GM12878 (cell line): ENCODE measurements at regions not wholly inside any gene's neighbourhood (a gene's known extent, or its start where the extent isn't known, plus 50 kb on each side); places are given as distances from the start of the nearest gene placed in this dataset.

Source experiments
- ATAC-seq: fragments of 200-7000 bp; cut with Tn5 transposase; 3 replicates; pipeline ENCODE4 v1.9.1; 2020; ENCODE audit warnings: mild to moderate bottlenecking, moderate library complexity
- BruUV-seq: library from RNA; stranded (reverse); fragments of 400-500 nt; replicated peaks from 2 replicates; lab custom pipeline; 2021; lab: Mats Ljungman, UMichigan
- CTCF ChIA-PET: fragments of 300-600 bp; sonication (Branson Sonifier 250); formaldehyde crosslinking; extraction: SDS; loops from one replicate; lab custom pipeline; 2021; ENCODE audit warnings: inconsistent platforms; lab: Yijun Ruan, JAX
- POLR2A ChIA-PET: fragments of 350-600 bp; formaldehyde crosslinking; extraction: SDS; loops from one replicate; lab custom pipeline; 2021; ENCODE audit warnings: inconsistent platforms; lab: Charles Lee
- RAD21 ChIA-PET: fragments of 300-600 bp; sonication (Branson Sonifier 250); formaldehyde crosslinking; loops from one replicate; lab custom pipeline; 2023; ENCODE audit warnings: antibody characterized with exemption; ENCODE audit not compliant: unreplicated experiment; lab: Charles Lee
- SMC1A ChIA-PET: fragments of 300-600 bp; sonication (Branson Sonifier 250); formaldehyde crosslinking; loops from one replicate; lab custom pipeline; 2023; ENCODE audit not compliant: unreplicated experiment, uncharacterized antibody; lab: Charles Lee
- DNase-seq: peaks from one replicate; pipeline ENCODE4 v3.0.0-alpha.2; 2011; ENCODE audit warnings: low read depth, low spot score
- FAIRE-seq: peaks from 3 replicates; lab custom pipeline; 2011; peaks lifted over from hg19 to GRCh38; lab: Jason Lieb, UNC
- H2AFZ ChIP-seq: 2 replicates; pipeline ENCODE4 v1.6.0; 2011; ENCODE audit warnings: low read depth, low read length, control low read depth; ENCODE audit not compliant: control insufficient read depth
- H3K27ac ChIP-seq: 2 replicates; pipeline ENCODE4 v1.5.1; 2011; ENCODE audit warnings: control low read depth; ENCODE audit not compliant: control insufficient read depth, insufficient read depth
- H3K27me3 ChIP-seq, 2 experiments: replicated peaks in 1 of 2; 2 replicates each; pipeline versions ENCODE4 v1.6.0 to v1.6.1; 2011; ENCODE audit warnings: low read length in 1 of 2; ENCODE audit not compliant: control insufficient read depth in 2 of 2, insufficient read depth in 2 of 2
- H3K36me3 ChIP-seq, 2 experiments: 2 replicates each; pipeline ENCODE4 v1.5.1; 2011; ENCODE audit warnings: low read length in 1 of 2; ENCODE audit not compliant: control insufficient read depth in 2 of 2, insufficient read depth in 2 of 2
- H3K4me1 ChIP-seq: 2 replicates; pipeline ENCODE4 v1.6.1; 2011; ENCODE audit warnings: mild to moderate bottlenecking, low read length, moderate library complexity, mixed read lengths; ENCODE audit not compliant: control insufficient read depth, insufficient read depth
- H3K4me2 ChIP-seq: 2 replicates; pipeline ENCODE4 v1.6.0; 2011; ENCODE audit warnings: control low read depth; ENCODE audit not compliant: control insufficient read depth, insufficient read depth
- H3K4me3 ChIP-seq: fragments of 200-600 bp; sonication (generic); 2 replicates; pipeline ENCODE4 v1.5.1; 2016
- H3K79me2 ChIP-seq: 2 replicates; pipeline ENCODE4 v1.6.0; 2011; ENCODE audit warnings: low read length; ENCODE audit not compliant: control insufficient read depth, insufficient read depth
- H3K9ac ChIP-seq: 2 replicates; pipeline ENCODE4 v1.8.0; 2011; ENCODE audit warnings: low read length, control low read depth, mixed read lengths; ENCODE audit not compliant: control insufficient read depth, insufficient read depth
- H3K9me3 ChIP-seq: replicated peaks from 3 replicates; pipeline ENCODE4 v1.5.1; 2011; ENCODE audit warnings: mild to moderate bottlenecking, low read length; ENCODE audit not compliant: control insufficient read depth, insufficient read depth
- H4K20me1 ChIP-seq: 2 replicates; pipeline ENCODE4 v1.6.0; 2011; ENCODE audit not compliant: control insufficient read depth, insufficient read depth
- CHD2 ChIP-seq: IDR thresholded peaks from 2 replicates; pipeline ENCODE4 v1.6.1; 2011; ENCODE audit warnings: low read depth, low read length, improper control_type of control experiment, borderline replicate concordance
- EZH2 ChIP-seq: IDR thresholded peaks from 2 replicates; pipeline ENCODE4 v1.6.1; 2012; ENCODE audit warnings: low read depth, mild to moderate bottlenecking, control low read depth, inconsistent platforms, low read length, borderline replicate concordance; ENCODE audit not compliant: control insufficient read depth
- FOS ChIP-seq: IDR thresholded peaks from 3 replicates; pipeline ENCODE4 v1.6.1; 2011; ENCODE audit warnings: borderline replicate concordance; ENCODE audit not compliant: insufficient read length; ENCODE audit errors: extremely low read depth
- NFYA ChIP-seq: IDR thresholded peaks from 2 replicates; pipeline ENCODE4 v1.6.1; 2011; ENCODE audit warnings: low read depth, mild to moderate bottlenecking, low read length, improper control_type of control experiment, borderline replicate concordance
- STAT1 ChIP-seq: fragments of 450-650 bp; conservative IDR thresholded peaks from 2 replicates; pipeline ENCODE4 v1.6.1; 2014; ENCODE audit warnings: antibody characterized with exemption, mild to moderate bottlenecking
- ZNF384 ChIP-seq: IDR thresholded peaks from 2 replicates; pipeline ENCODE4 v1.6.1; 2012; ENCODE audit warnings: low read depth, mild to moderate bottlenecking, low read length, improper control_type of control experiment, borderline replicate concordance
- WGBS: methylation state at CpG from one replicate; pipeline ENCODE4 v1.1.6; 2016; ENCODE audit warnings: low lambda C conversion rate; ENCODE audit not compliant: insufficient replicate concordance, insufficient coverage; ENCODE audit errors: missing lambda C conversion rate; 5-methylcytosine and 5-hydroxymethylcytosine counted together
- in situ Hi-C: fragments of 300-500 bp; cut with MboI; formaldehyde crosslinking; loops from 9 replicates; pipeline ENCODE4 v1.14.3; 2018; ENCODE audit warnings: mixed read lengths
- intact Hi-C: fragments of 100-400 bp; cut with micrococcal nuclease; formaldehyde crosslinking; loops from one replicate; pipeline ENCODE4 v1.14.2; 2022; ENCODE audit not compliant: unreplicated experiment
- TF ChIP-seq, protein P1 (sequence below): fragments of 150-350 bp; IDR thresholded peaks from 2 replicates; pipeline ENCODE4 v1.6.1; 2016; ENCODE audit warnings: low read depth, low read length

GRCh38 chr13:106426909-106427308 is 108.6 kb downstream of the EFNB2 start (continued):
- no peak for TF ChIP-seq EZH2
- TF ChIP-seq STAT1 = no peak

DNA sequence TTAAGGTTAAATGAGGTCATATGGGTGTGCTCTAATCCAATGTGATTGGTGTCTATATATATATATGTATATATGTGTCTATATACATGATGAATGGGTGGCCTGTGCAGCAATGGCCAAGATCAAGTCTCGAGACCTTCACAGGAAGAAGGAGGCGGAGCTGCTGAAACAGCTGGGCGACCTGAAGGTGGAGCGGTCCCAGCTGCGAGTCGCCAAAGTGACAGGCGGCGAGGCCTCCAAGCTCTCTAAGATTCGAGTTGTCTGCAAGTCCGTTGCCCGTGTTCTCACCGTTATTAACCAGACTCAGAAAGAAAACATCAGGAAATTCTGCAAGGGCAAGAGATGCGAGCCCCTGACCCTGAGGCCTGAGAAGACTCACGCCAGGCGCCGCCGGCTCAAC is 109.8 kb downstream of the EFNB2 start:
- ChIA-PET SMC1A (interaction anchor here (1.3 kb wide), 1 partner anchor 47 kb away, joined by 4 read pairs; no protein-coding TSS in a partner anchor), CTCF (no interaction called here), POLR2A (no interaction called here), RAD21 (no interaction called here)
- no peak for TF ChIP-seq ZNF384
- TF ChIP-seq FOS = no peak
- TF ChIP-seq NFYA = no peak
- TF ChIP-seq, protein P1, sequence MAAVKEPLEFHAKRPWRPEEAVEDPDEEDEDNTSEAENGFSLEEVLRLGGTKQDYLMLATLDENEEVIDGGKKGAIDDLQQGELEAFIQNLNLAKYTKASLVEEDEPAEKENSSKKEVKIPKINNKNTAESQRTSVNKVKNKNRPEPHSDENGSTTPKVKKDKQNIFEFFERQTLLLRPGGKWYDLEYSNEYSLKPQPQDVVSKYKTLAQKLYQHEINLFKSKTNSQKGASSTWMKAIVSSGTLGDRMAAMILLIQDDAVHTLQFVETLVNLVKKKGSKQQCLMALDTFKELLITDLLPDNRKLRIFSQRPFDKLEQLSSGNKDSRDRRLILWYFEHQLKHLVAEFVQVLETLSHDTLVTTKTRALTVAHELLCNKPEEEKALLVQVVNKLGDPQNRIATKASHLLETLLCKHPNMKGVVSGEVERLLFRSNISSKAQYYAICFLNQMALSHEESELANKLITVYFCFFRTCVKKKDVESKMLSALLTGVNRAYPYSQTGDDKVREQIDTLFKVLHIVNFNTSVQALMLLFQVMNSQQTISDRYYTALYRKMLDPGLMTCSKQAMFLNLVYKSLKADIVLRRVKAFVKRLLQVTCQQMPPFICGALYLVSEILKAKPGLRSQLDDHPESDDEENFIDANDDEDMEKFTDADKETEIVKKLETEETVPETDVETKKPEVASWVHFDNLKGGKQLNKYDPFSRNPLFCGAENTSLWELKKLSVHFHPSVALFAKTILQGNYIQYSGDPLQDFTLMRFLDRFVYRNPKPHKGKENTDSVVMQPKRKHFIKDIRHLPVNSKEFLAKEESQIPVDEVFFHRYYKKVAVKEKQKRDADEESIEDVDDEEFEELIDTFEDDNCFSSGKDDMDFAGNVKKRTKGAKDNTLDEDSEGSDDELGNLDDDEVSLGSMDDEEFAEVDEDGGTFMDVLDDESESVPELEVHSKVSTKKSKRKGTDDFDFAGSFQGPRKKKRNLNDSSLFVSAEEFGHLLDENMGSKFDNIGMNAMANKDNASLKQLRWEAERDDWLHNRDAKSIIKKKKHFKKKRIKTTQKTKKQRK = no peak
- no peak for TF ChIP-seq CHD2
- Histone ChIP-seq H3K4me1 (no peaks in the 10 kb centered on the region), H3K4me2 (no peak overlapping the region), H2AFZ (no peak overlapping the region), H3K36me3 (no peaks in the 10 kb centered on the region), H3K9ac (no peak overlapping the region), H3K9me3 (no peaks in the 10 kb centered on the region), H3K27me3 (no peaks in the 10 kb centered on the region), H3K27ac (no peak overlapping the region), H3K4me3 (no peak overlapping the region), H4K20me1 (no peaks in the 10 kb centered on the region), H3K79me2 (no peaks in the 10 kb centered on the region)
- intact Hi-C loops (no loop called here), in situ Hi-C loops (no loop called here)
- FAIRE-seq (no peak), ATAC-seq (no peak), DNase-seq (no peak)
- BruUV-seq = no TSS peak
- whole genome bisulfite sequencing = 40% methylated on average over 8 of the region's 17 CpGs
